Spleen (tissue), 3 donors: ENCODE measurements at regions not wholly inside any gene's neighbourhood (a gene's known extent, or its start where the extent isn't known, plus 50 kb on each side); places are given as distances from the start of the nearest gene placed in this dataset.

Experiments
- POLR2A ChIP-seq, 3 donors: fragments of 450-650 bp; IDR thresholded peaks; one replicate each; pipeline ENCODE4 v1.5.1; 2017; ENCODE audit warnings: antibody characterized with exemption in 3 of 3, mild to moderate bottlenecking in 1 of 3
- POLR2AphosphoS5 ChIP-seq, 3 donors: sonication (generic); formaldehyde crosslinking; IDR thresholded peaks; one replicate each; pipeline ENCODE4 v1.5.1; 2017; ENCODE audit warnings: antibody characterized with exemption in 3 of 3

- TF ChIP-seq POLR2A (IDR thresholded peaks at IDR 0.05): no peak
- TF ChIP-seq POLR2AphosphoS5 (IDR thresholded peaks at IDR 0.05): no peak
Measured at GRCh38 chr6:50655848-50656453, 57.4 kb upstream of the TFAP2D start.
